ENCODE measurements at regions not wholly inside any gene's neighbourhood (a gene's known extent, or its start where the extent isn't known, plus 50 kb on each side); places are given as distances from the start of the nearest gene placed in this dataset.
"Not testable (repeated sequence)": the region's sequence is repeated elsewhere in the genome, so short reads cannot be mapped to it uniquely, and the experiment has no call there.

- H3K27ac ChIP-seq: no peak overlapping the region
- TF ChIP-seq EZH2 (IDR thresholded peaks at IDR 0.05; ENCODE audit: insufficient read depth, poor library complexity, severe bottlenecking) (no peak), EZH2phosphoT487 (IDR thresholded peaks at IDR 0.05; ENCODE audit: insufficient read depth, low read depth) (no peak)
- 45 to 47% methylated on average over 7 of the region's 7 CpGs for WGBS, 2 experiments (ENCODE audit: low coverage in 1 of 2, low lambda C conversion rate in 2 of 2, missing lambda C conversion rate in 2 of 2)
- H3K27me3 ChIP-seq (replicated peaks; ENCODE audit: insufficient read depth): no peaks in the 10 kb centered on the region
- no peak overlapping the region for H3K4me3 ChIP-seq
- in situ Hi-C loops (cut with MboI): no loop called here
- no peak overlapping the region for H3K9ac ChIP-seq
- no peaks in the 10 kb centered on the region for H3K79me2 ChIP-seq (ENCODE audit: insufficient read depth)
- no peaks in the 10 kb centered on the region for H3K9me2 ChIP-seq (ENCODE audit: insufficient read depth)
- H3F3A ChIP-seq (ENCODE audit: insufficient read depth): no peaks in the 10 kb centered on the region
- H4K20me1 ChIP-seq (ENCODE audit: insufficient read depth): no peaks in the 10 kb centered on the region
- H2AFZ ChIP-seq: peak overlapping the region; percentile 45
- H3K36me3 ChIP-seq (ENCODE audit: low read depth): no peaks in the 10 kb centered on the region
- peaks cover 7% of the 10 kb centered on the region for H3K4me1 ChIP-seq (ENCODE audit: insufficient read depth)
- H3K4me2 ChIP-seq (ENCODE audit: unreplicated experiment): no peak overlapping the region
- no peak for DNase-seq
- no peaks in the 10 kb centered on the region for H3K9me3 ChIP-seq (ENCODE audit: low read depth)
Measured at GRCh38 chr20:53857723-53858236, 212.6 kb downstream of the BCAS1 start.

GRCh38 chr20:53856300-53857295 lies 213.8 kb downstream of the BCAS1 start:
- Histone ChIP-seq H3K9me2 (ENCODE audit: insufficient read depth) (no peaks in the 10 kb centered on the region), H3F3A (ENCODE audit: insufficient read depth) (no peaks in the 10 kb centered on the region), H3K27me3 (replicated peaks; ENCODE audit: insufficient read depth) (no peaks in the 10 kb centered on the region), H3K36me3 (ENCODE audit: low read depth) (no peaks in the 10 kb centered on the region), H3K9ac (no peak overlapping the region), H3K27ac (no peak overlapping the region), H3K79me2 (ENCODE audit: insufficient read depth) (no peaks in the 10 kb centered on the region), H3K4me2 (ENCODE audit: unreplicated experiment) (no peak overlapping the region), H3K9me3 (ENCODE audit: low read depth) (no peaks in the 10 kb centered on the region), H3K4me1 (ENCODE audit: insufficient read depth) (peaks cover 7% of the 10 kb centered on the region), H2AFZ (peak overlapping the region; percentile 43; the same call in 1 of the 2 replicates), H4K20me1 (ENCODE audit: insufficient read depth) (no peaks in the 10 kb centered on the region), H3K4me3 (no peak overlapping the region)
- TF ChIP-seq EZH2 (IDR thresholded peaks at IDR 0.05; ENCODE audit: insufficient read depth, poor library complexity, severe bottlenecking): no peak
- no peak for TF ChIP-seq EZH2phosphoT487 (IDR thresholded peaks at IDR 0.05; ENCODE audit: insufficient read depth, low read depth)
- WGBS, 2 experiments (ENCODE audit: low coverage in 1 of 2, low lambda C conversion rate in 2 of 2, missing lambda C conversion rate in 2 of 2): 94 to 95% methylated on average over 5 of the region's 5 CpGs
- no peak for DNase-seq
- in situ Hi-C loops (cut with MboI): no loop called here

- Histone ChIP-seq H3K79me2 (ENCODE audit: insufficient read depth) (no peaks in the 10 kb centered on the region), H2AFZ (no peak overlapping the region)
- 90 to 95% methylated on average over 5 of the region's 5 CpGs for WGBS, 2 experiments (ENCODE audit: low coverage in 1 of 2, low lambda C conversion rate in 2 of 2, missing lambda C conversion rate in 2 of 2)
Measured at GRCh38 chr20:53855733-53856132, 214.7 kb downstream of the BCAS1 start.

GRCh38 chr20:53854609-53854926 lies 215.8 kb downstream of the BCAS1 start:
- H4K20me1 ChIP-seq (ENCODE audit: insufficient read depth); DNase-seq; H3K36me3 ChIP-seq (ENCODE audit: low read depth); H3K27me3 ChIP-seq (replicated peaks; ENCODE audit: insufficient read depth); H3K9me2 ChIP-seq (ENCODE audit: insufficient read depth); H3K27ac ChIP-seq; in situ Hi-C loops (cut with MboI); H2AFZ ChIP-seq; H3K9me3 ChIP-seq (ENCODE audit: low read depth); H3K4me2 ChIP-seq (ENCODE audit: unreplicated experiment); H3K4me3 ChIP-seq; H3K4me1 ChIP-seq (ENCODE audit: insufficient read depth); H3F3A ChIP-seq (ENCODE audit: insufficient read depth); H3K9ac ChIP-seq; H3K79me2 ChIP-seq (ENCODE audit: insufficient read depth): not testable (repeated sequence)
- 93% methylated on average over 7 of the region's 10 CpGs; no CpG with 5 or more reads in 1 of the 2 experiments for WGBS, 2 experiments (ENCODE audit: low coverage in 1 of 2, low lambda C conversion rate in 2 of 2, missing lambda C conversion rate in 2 of 2)

More at GRCh38 chr20:53855733-53856132, 214.7 kb downstream of the BCAS1 start:
- Histone ChIP-seq H3K4me2 (ENCODE audit: unreplicated experiment) (no peak overlapping the region), H3K4me3 (no peak overlapping the region), H3F3A (ENCODE audit: insufficient read depth) (no peaks in the 10 kb centered on the region), H3K9me3 (ENCODE audit: low read depth) (no peaks in the 10 kb centered on the region), H3K36me3 (ENCODE audit: low read depth) (no peaks in the 10 kb centered on the region), H3K9ac (no peak overlapping the region), H3K4me1 (ENCODE audit: insufficient read depth) (peaks cover 7% of the 10 kb centered on the region), H3K27ac (no peak overlapping the region), H3K9me2 (ENCODE audit: insufficient read depth) (no peaks in the 10 kb centered on the region), H3K27me3 (replicated peaks; ENCODE audit: insufficient read depth) (no peaks in the 10 kb centered on the region), H4K20me1 (ENCODE audit: insufficient read depth) (no peaks in the 10 kb centered on the region)
- no peak for TF ChIP-seq EZH2 (IDR thresholded peaks at IDR 0.05; ENCODE audit: insufficient read depth, poor library complexity, severe bottlenecking)
- TF ChIP-seq EZH2phosphoT487 (IDR thresholded peaks at IDR 0.05; ENCODE audit: insufficient read depth, low read depth): no peak
- in situ Hi-C loops (cut with MboI): no loop called here
- no peak for DNase-seq
